IMR-90 (cell line): ENCODE measurements at regions not wholly inside any gene's neighbourhood (a gene's known extent, or its start where the extent isn't known, plus 50 kb on each side); places are given as distances from the start of the nearest gene placed in this dataset.

Experiments used
- ATAC-seq: fragments of 200-7000 bp; cut with Tn5 transposase; 2 replicates; pipeline ENCODE4 v1.9.1; 2020; ENCODE audit warnings: low read depth, mild to moderate bottlenecking, moderate library complexity
- BruUV-seq: library from RNA; stranded (reverse); fragments of 400-500 nt; replicated peaks from 2 replicates; lab custom pipeline; 2021; lab: Mats Ljungman, UMichigan
- CTCF ChIA-PET: fragments of 300-600 bp; formaldehyde crosslinking; extraction: SDS; loops from one replicate; lab custom pipeline; 2021; ENCODE audit warnings: antibody characterized with exemption; lab: Yijun Ruan, JAX
- POLR2A ChIA-PET: fragments of 300-600 bp; sonication (Branson Sonifier 250); formaldehyde crosslinking; loops from one replicate; lab custom pipeline; 2022; ENCODE audit warnings: antibody characterized with exemption; ENCODE audit not compliant: unreplicated experiment; lab: Charles Lee
- DNase-seq: peaks from one replicate; pipeline ENCODE4 v3.0.0; 2013
- H2AFZ ChIP-seq: replicated peaks from 2 replicates; pipeline ENCODE3; 2013; ENCODE audit warnings: low read length, mild to moderate bottlenecking; ENCODE audit not compliant: poor library complexity
- H2AK5ac ChIP-seq: 2 replicates; pipeline ENCODE4 v1.6.1; 2013; ENCODE audit warnings: low read depth, low read length, inconsistent platforms
- H2AK9ac ChIP-seq: replicated peaks from 2 replicates; pipeline ENCODE3; 2013; ENCODE audit warnings: mild to moderate bottlenecking, low read depth, low read length, moderate library complexity; ENCODE audit not compliant: poor library complexity
- H2BK120ac ChIP-seq: 2 replicates; pipeline ENCODE4 v1.6.1; 2013; ENCODE audit warnings: low read depth, low read length, inconsistent platforms
- H2BK15ac ChIP-seq: 3 replicates; pipeline ENCODE4 v1.6.1; 2013; ENCODE audit warnings: low read depth, low read length, inconsistent platforms
- H2BK20ac ChIP-seq: 2 replicates; pipeline ENCODE4 v1.6.1; 2013; ENCODE audit warnings: low read depth, mild to moderate bottlenecking, inconsistent platforms, low read length, moderate library complexity
- H2BK5ac ChIP-seq: 2 replicates; pipeline ENCODE4 v1.6.1; 2013; ENCODE audit warnings: mild to moderate bottlenecking, low read depth, low read length, inconsistent platforms; ENCODE audit not compliant: poor library complexity, severe bottlenecking
- H3K14ac ChIP-seq: replicated peaks from 2 replicates; pipeline ENCODE4 v1.6.1; 2013; ENCODE audit warnings: low read depth, low read length, inconsistent platforms
- H3K18ac ChIP-seq: 2 replicates; pipeline ENCODE4 v1.6.1; 2013; ENCODE audit warnings: low read depth, low read length, control low read depth
- H3K23ac ChIP-seq: 2 replicates; pipeline ENCODE4 v1.6.1; 2013; ENCODE audit warnings: low read depth, low read length, inconsistent platforms
- H3K27ac ChIP-seq: 2 replicates; pipeline ENCODE4 v1.5.1; 2013; ENCODE audit warnings: mild to moderate bottlenecking, control low read depth, low read length; ENCODE audit not compliant: insufficient read depth
- H3K27me3 ChIP-seq: 2 replicates; pipeline ENCODE4 v1.6.1; 2013; ENCODE audit warnings: low read length; ENCODE audit not compliant: control insufficient read depth, insufficient read depth
- H3K36me3 ChIP-seq: 2 replicates; pipeline ENCODE4 v1.6.1; 2013; ENCODE audit warnings: low read length, mixed read lengths; ENCODE audit not compliant: control insufficient read depth, insufficient read depth
- H3K4ac ChIP-seq: 2 replicates; pipeline ENCODE4 v1.6.1; 2013; ENCODE audit warnings: low read depth, low read length, inconsistent platforms
- H3K4me1 ChIP-seq: 2 replicates; pipeline ENCODE4 v1.6.1; 2013; ENCODE audit warnings: low read length, mixed read lengths; ENCODE audit not compliant: control insufficient read depth, insufficient read depth
- H3K4me2 ChIP-seq: 2 replicates; pipeline ENCODE4 v1.6.1; 2013; ENCODE audit warnings: low read depth, mild to moderate bottlenecking, control low read depth, low read length, moderate library complexity
- H3K4me3 ChIP-seq: 2 replicates; pipeline ENCODE4 v1.5.1; 2013; ENCODE audit warnings: low read depth, mild to moderate bottlenecking, control low read depth, low read length, moderate library complexity; ENCODE audit not compliant: insufficient read depth
- H3K56ac ChIP-seq: 2 replicates; pipeline ENCODE4 v1.6.1; 2013; ENCODE audit warnings: low read length, inconsistent platforms; ENCODE audit not compliant: insufficient read depth; ENCODE audit errors: extremely low read depth
- H3K79me1 ChIP-seq, 2 experiments: 2 replicates each; pipeline ENCODE4 v1.6.1; 2013; ENCODE audit warnings: low read length in 2 of 2, inconsistent platforms in 1 of 2, low read depth in 1 of 2
- H3K9ac ChIP-seq: 2 replicates; pipeline ENCODE4 v1.6.1; 2013; ENCODE audit warnings: low read depth, low read length, control low read depth
- H3K9me1 ChIP-seq: 2 replicates; pipeline ENCODE4 v1.6.1; 2013; ENCODE audit warnings: low read length, inconsistent platforms; ENCODE audit not compliant: insufficient read depth
- H3K9me3 ChIP-seq: 2 replicates; pipeline ENCODE4 v1.6.1; 2013; ENCODE audit warnings: low read length; ENCODE audit not compliant: control insufficient read depth, insufficient read depth
- H4K20me1 ChIP-seq: 2 replicates; pipeline ENCODE4 v1.6.1; 2013; ENCODE audit warnings: low read length, inconsistent platforms; ENCODE audit not compliant: insufficient read depth
- H4K5ac ChIP-seq: 2 replicates; pipeline ENCODE4 v1.6.1; 2013; ENCODE audit warnings: mild to moderate bottlenecking, low read depth, low read length, control low read depth
- H4K8ac ChIP-seq, 2 experiments: 2 replicates each; pipeline ENCODE4 v1.6.1; 2013; ENCODE audit warnings: low read depth in 2 of 2, low read length in 2 of 2, control low read depth in 1 of 2, inconsistent platforms in 1 of 2
- H4K91ac ChIP-seq: 2 replicates; pipeline ENCODE4 v1.6.1; 2013; ENCODE audit warnings: low read depth, low read length, inconsistent platforms; ENCODE audit not compliant: insufficient read depth
- FOS ChIP-seq: fragments of 150-350 bp; IDR thresholded peaks from 2 replicates; pipeline ENCODE4 v1.6.1; 2016; ENCODE audit warnings: low read depth, low read length
- MXI1 ChIP-seq: IDR thresholded peaks from 2 replicates; pipeline ENCODE4 v1.6.1; 2012; ENCODE audit warnings: low read depth, mild to moderate bottlenecking, low read length, moderate library complexity, borderline replicate concordance
- NFE2L2 ChIP-seq: fragments of 150-350 bp; IDR thresholded peaks from 2 replicates; pipeline ENCODE4 v1.6.1; 2016; ENCODE audit warnings: low read depth, mild to moderate bottlenecking, low read length
- RCOR1 ChIP-seq: IDR thresholded peaks from 2 replicates; pipeline ENCODE4 v1.6.1; 2012; ENCODE audit warnings: mild to moderate bottlenecking, low read length, improper control_type of control experiment; ENCODE audit not compliant: insufficient replicate concordance
- SMC3 ChIP-seq: fragments of 150-350 bp; IDR thresholded peaks from 2 replicates; pipeline ENCODE4 v1.6.1; 2016; ENCODE audit warnings: low read depth, mild to moderate bottlenecking, antibody characterized with exemption, low read length, moderate library complexity
- WGBS, 2 experiments: methylation state at CpG; one replicate each; pipeline versions ENCODE4 v1.1.5 to v1.1.7; 2013; ENCODE audit warnings: missing lambda C conversion rate in 2 of 2; ENCODE audit not compliant: insufficient read length in 1 of 2; ENCODE audit errors: extremely low coverage in 2 of 2; 5-methylcytosine and 5-hydroxymethylcytosine counted together
- dilution Hi-C: fragments of 300-500 bp; cut with HindIII; formaldehyde crosslinking; loops from one replicate; pipeline ENCODE4 v1.14.3; 2018; ENCODE audit warnings: low sequenced_read_pairs; ENCODE audit not compliant: unreplicated experiment
- in situ Hi-C: fragments of 300-500 bp; cut with MboI; formaldehyde crosslinking; loops from 3 replicates; pipeline ENCODE4 v1.14.3; 2019; ENCODE audit warnings: low sequenced_read_pairs, inconsistent platforms, mixed read lengths
- intact Hi-C: fragments of 100-400 bp; cut with micrococcal nuclease; formaldehyde crosslinking; loops from 2 replicates; pipeline ENCODE4 v1.10.0; 2022
- TF ChIP-seq, protein P1 (sequence below): fragments of 150-350 bp; IDR thresholded peaks from 2 replicates; pipeline ENCODE4 v1.6.1; 2016; ENCODE audit warnings: low read depth, mild to moderate bottlenecking, low read length, moderate library complexity, borderline replicate concordance
- TF ChIP-seq, protein P2 (sequence below): fragments of 150-350 bp; IDR thresholded peaks from 2 replicates; pipeline ENCODE4 v1.6.1; 2017; ENCODE audit warnings: mild to moderate bottlenecking, antibody characterized with exemption, low read length, low read depth

DNA sequence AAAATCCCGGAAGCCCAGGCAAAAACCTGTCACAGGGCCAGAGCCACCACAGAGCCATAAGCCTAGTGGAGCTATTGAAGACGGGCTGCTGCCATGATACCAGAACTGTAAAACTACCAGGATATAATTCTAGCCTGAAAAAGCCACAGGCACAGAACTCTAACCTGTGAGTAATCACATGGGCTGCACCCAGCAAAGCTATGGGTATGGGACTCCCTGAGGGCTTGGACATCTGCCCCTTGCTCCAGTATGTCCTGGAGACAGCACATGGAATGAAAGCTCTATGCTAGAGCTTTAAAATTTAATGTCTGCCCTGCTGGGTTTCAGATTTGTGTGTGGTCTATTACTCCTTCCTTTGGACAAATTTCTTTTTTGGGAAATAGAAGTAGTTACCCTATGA, 2183.6 kb upstream of the CELF4 start:
- ATAC-seq (no peak), DNase-seq (no peak)
- no peaks in the 10 kb centered on the region for H3K4me1 ChIP-seq
- H3K4me2 ChIP-seq = no peak overlapping the region
- no peaks in the 10 kb centered on the region for H3K9me1 ChIP-seq
- 0 out of 2 replicates have a peak, but pooled peaks cover 1% of the 10 kb centered on the region for H3K36me3 ChIP-seq
- TF ChIP-seq NFE2L2 = no peak
- no peak for TF ChIP-seq MXI1
- no peak for TF ChIP-seq RCOR1
- no peak for TF ChIP-seq SMC3
- TF ChIP-seq FOS = no peak
- TF ChIP-seq, protein P1, sequence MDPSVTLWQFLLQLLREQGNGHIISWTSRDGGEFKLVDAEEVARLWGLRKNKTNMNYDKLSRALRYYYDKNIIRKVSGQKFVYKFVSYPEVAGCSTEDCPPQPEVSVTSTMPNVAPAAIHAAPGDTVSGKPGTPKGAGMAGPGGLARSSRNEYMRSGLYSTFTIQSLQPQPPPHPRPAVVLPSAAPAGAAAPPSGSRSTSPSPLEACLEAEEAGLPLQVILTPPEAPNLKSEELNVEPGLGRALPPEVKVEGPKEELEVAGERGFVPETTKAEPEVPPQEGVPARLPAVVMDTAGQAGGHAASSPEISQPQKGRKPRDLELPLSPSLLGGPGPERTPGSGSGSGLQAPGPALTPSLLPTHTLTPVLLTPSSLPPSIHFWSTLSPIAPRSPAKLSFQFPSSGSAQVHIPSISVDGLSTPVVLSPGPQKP = no peak
- TF ChIP-seq, protein P2, sequence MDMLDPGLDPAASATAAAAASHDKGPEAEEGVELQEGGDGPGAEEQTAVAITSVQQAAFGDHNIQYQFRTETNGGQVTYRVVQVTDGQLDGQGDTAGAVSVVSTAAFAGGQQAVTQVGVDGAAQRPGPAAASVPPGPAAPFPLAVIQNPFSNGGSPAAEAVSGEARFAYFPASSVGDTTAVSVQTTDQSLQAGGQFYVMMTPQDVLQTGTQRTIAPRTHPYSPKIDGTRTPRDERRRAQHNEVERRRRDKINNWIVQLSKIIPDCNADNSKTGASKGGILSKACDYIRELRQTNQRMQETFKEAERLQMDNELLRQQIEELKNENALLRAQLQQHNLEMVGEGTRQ = no peak
- no peak overlapping the region for H3K4ac ChIP-seq
- CTCF ChIA-PET = no interaction called here
- no peak overlapping the region for H4K91ac ChIP-seq
- H2BK15ac ChIP-seq = no peak overlapping the region
- H3K56ac ChIP-seq = no peak overlapping the region
- intact Hi-C loops (no loop called here), in situ Hi-C loops (no loop called here), dilution Hi-C loops (no loop called here)
- POLR2A ChIA-PET = no interaction called here
- H3K9me3 ChIP-seq = no peaks in the 10 kb centered on the region
- no peak overlapping the region for H3K14ac ChIP-seq
- H2AFZ ChIP-seq = no peak overlapping the region
- no peak overlapping the region for H2BK120ac ChIP-seq
- no peak overlapping the region for H4K5ac ChIP-seq
- no peak overlapping the region for H2BK5ac ChIP-seq
- WGBS, 2 experiments = no CpG with 5 or more reads among the region's 2 CpGs
- no peak overlapping the region for H4K8ac ChIP-seq
- H3K23ac ChIP-seq = no peak overlapping the region
- BruUV-seq = no TSS peak
- H3K27ac ChIP-seq = no peak overlapping the region
- H3K18ac ChIP-seq = no peak overlapping the region
- H3K4me3 ChIP-seq = no peak overlapping the region
- no peak overlapping the region for H3K9ac ChIP-seq
- H2AK9ac ChIP-seq = no peak overlapping the region
- no peak overlapping the region for H2AK5ac ChIP-seq
- no peak overlapping the region for H2BK20ac ChIP-seq
- no peaks in the 10 kb centered on the region for H3K79me1 ChIP-seq
- no peaks in the 10 kb centered on the region for H3K27me3 ChIP-seq
- H4K20me1 ChIP-seq = no peaks in the 10 kb centered on the region
